ENCODE measurements at regions not wholly inside any gene's neighbourhood (a gene's known extent, or its start where the extent isn't known, plus 50 kb on each side); places are given as distances from the start of the nearest gene placed in this dataset.

DNA sequence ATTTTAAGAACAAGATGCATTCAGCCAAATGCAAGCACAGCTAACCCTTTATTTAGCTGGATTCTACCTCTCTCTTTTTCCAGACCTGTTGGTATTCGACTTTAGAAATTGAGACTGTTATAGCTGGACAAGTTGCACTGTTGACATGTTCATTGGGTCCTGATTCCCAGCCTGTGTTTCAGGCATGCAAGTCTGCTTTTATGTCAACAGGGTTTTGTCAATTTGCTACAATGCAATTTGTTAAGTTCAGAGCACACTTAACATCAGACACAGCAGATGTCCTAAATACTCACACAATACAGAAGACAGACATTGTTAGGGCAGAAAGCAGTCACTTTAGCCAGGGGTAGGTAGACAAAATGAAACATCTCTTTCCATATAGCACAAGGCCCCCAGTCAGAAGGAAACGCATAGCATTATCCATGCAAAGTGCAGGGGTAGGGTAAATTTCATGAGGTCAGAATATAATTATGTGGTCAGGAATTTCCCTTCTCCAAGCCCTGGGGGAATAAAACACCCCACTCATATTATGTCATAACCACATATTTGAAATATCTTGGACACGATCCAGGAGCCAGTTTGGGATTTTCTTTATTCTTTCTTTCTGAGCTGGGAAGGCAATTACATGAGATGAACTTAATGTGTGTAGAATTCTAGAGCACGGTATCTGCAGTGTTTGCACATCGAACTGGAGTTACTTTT lies 504.1 kb downstream of the NTRK3 start:
- TF ChIP-seq, protein P1, sequence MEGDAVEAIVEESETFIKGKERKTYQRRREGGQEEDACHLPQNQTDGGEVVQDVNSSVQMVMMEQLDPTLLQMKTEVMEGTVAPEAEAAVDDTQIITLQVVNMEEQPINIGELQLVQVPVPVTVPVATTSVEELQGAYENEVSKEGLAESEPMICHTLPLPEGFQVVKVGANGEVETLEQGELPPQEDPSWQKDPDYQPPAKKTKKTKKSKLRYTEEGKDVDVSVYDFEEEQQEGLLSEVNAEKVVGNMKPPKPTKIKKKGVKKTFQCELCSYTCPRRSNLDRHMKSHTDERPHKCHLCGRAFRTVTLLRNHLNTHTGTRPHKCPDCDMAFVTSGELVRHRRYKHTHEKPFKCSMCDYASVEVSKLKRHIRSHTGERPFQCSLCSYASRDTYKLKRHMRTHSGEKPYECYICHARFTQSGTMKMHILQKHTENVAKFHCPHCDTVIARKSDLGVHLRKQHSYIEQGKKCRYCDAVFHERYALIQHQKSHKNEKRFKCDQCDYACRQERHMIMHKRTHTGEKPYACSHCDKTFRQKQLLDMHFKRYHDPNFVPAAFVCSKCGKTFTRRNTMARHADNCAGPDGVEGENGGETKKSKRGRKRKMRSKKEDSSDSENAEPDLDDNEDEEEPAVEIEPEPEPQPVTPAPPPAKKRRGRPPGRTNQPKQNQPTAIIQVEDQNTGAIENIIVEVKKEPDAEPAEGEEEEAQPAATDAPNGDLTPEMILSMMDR (IDR thresholded peaks at IDR 0.05), result no peak
- TF ChIP-seq POLR2A (IDR thresholded peaks at IDR 0.05) (no peak), POLR2AphosphoS5 (IDR thresholded peaks at IDR 0.05) (no peak)

Measured in prostate gland (tissue), 2 donors.